H9 (cell line): ENCODE measurements at regions not wholly inside any gene's neighbourhood (a gene's known extent, or its start where the extent isn't known, plus 50 kb on each side); places are given as distances from the start of the nearest gene placed in this dataset.

Source experiments
- DNase-seq: peaks from one replicate; pipeline ENCODE4 v3.0.0-alpha.2; 2017
- H2AFZ ChIP-seq: one replicate; pipeline ENCODE4 v1.6.1; 2013; ENCODE audit warnings: mild to moderate bottlenecking, low read length, control low read depth, moderate library complexity
- H2AK5ac ChIP-seq: 2 replicates; pipeline ENCODE4 v1.6.1; 2013; ENCODE audit warnings: low read length, control low read depth, mixed read lengths; ENCODE audit not compliant: insufficient read length
- H2BK120ac ChIP-seq: one replicate; pipeline ENCODE4 v1.6.1; 2013; ENCODE audit warnings: low read depth, mild to moderate bottlenecking, low read length, control low read depth, inconsistent platforms; ENCODE audit not compliant: poor library complexity, severe bottlenecking
- H2BK12ac ChIP-seq: 2 replicates; pipeline ENCODE4 v1.6.1; 2013; ENCODE audit warnings: low read length, control low read depth, mixed read lengths, low read depth; ENCODE audit not compliant: insufficient read length
- H2BK15ac ChIP-seq: 2 replicates; pipeline ENCODE4 v1.6.1; 2013; ENCODE audit warnings: low read depth, low read length, control low read depth
- H2BK20ac ChIP-seq: one replicate; pipeline ENCODE4 v1.6.1; 2013; ENCODE audit warnings: low read depth, mild to moderate bottlenecking, low read length, control low read depth, inconsistent platforms; ENCODE audit not compliant: poor library complexity, severe bottlenecking
- H2BK5ac ChIP-seq: 2 replicates; pipeline ENCODE4 v1.6.1; 2013; ENCODE audit warnings: low read length, control low read depth, mixed read lengths; ENCODE audit not compliant: insufficient read length
- H3K14ac ChIP-seq: 2 replicates; pipeline ENCODE4 v1.6.1; 2013; ENCODE audit warnings: low read length, control low read depth; ENCODE audit not compliant: insufficient read depth
- H3K18ac ChIP-seq: 2 replicates; pipeline ENCODE4 v1.6.1; 2013; ENCODE audit warnings: low read depth, mild to moderate bottlenecking, mixed read lengths, low read length, control low read depth; ENCODE audit not compliant: insufficient read length
- H3K23ac ChIP-seq: 2 replicates; pipeline ENCODE4 v1.6.1; 2013; ENCODE audit warnings: low read length, control low read depth, mixed read lengths, low read depth; ENCODE audit not compliant: insufficient read length
- H3K23me2 ChIP-seq: 2 replicates; pipeline ENCODE4 v1.6.1; 2013; ENCODE audit warnings: low read depth, mild to moderate bottlenecking, mixed read lengths, low read length, control low read depth; ENCODE audit not compliant: insufficient read length, poor library complexity, severe bottlenecking
- H3K27ac ChIP-seq: 2 replicates; pipeline ENCODE4 v1.5.1; 2013; ENCODE audit warnings: low read length, control low read depth, mixed read lengths, low read depth; ENCODE audit not compliant: insufficient read length
- H3K27me3 ChIP-seq: 2 replicates; pipeline ENCODE4 v1.6.1; 2013; ENCODE audit warnings: low read length, control low read depth, inconsistent platforms; ENCODE audit not compliant: insufficient read depth
- H3K4ac ChIP-seq: 2 replicates; pipeline ENCODE4 v1.6.1; 2013; ENCODE audit warnings: low read depth, mild to moderate bottlenecking, control low read depth, inconsistent platforms, low read length, moderate library complexity
- H3K4me1 ChIP-seq: 2 replicates; pipeline ENCODE4 v1.6.1; 2013; ENCODE audit warnings: low read length, control low read depth, inconsistent platforms; ENCODE audit not compliant: insufficient read depth
- H3K4me2 ChIP-seq: 2 replicates; pipeline ENCODE4 v1.6.1; 2013; ENCODE audit warnings: low read length, control low read depth, mixed read lengths; ENCODE audit not compliant: insufficient read length, insufficient read depth
- H3K56ac ChIP-seq: 2 replicates; pipeline ENCODE4 v1.6.1; 2013; ENCODE audit warnings: low read depth, mild to moderate bottlenecking, mixed read lengths, low read length, control low read depth; ENCODE audit not compliant: insufficient read length
- H3K79me1 ChIP-seq: 2 replicates; pipeline ENCODE4 v1.6.1; 2013; ENCODE audit warnings: low read depth, mild to moderate bottlenecking, moderate library complexity, low read length, control low read depth, inconsistent platforms; ENCODE audit not compliant: insufficient read depth, poor library complexity, severe bottlenecking
- H3K79me2 ChIP-seq: 2 replicates; pipeline ENCODE4 v1.6.1; 2013; ENCODE audit warnings: low read length, control low read depth, inconsistent platforms; ENCODE audit not compliant: insufficient read depth
- H3K9ac ChIP-seq: 2 replicates; pipeline ENCODE4 v1.6.1; 2013; ENCODE audit warnings: low read length, control low read depth, mixed read lengths; ENCODE audit not compliant: insufficient read length; ENCODE audit errors: extremely low read depth
- H3K9me3 ChIP-seq: one replicate; pipeline ENCODE4 v1.6.1; 2013; ENCODE audit warnings: low read depth, low read length, inconsistent platforms; ENCODE audit not compliant: control insufficient read depth
- H3T11ph ChIP-seq: one replicate; pipeline ENCODE4 v1.6.1; 2013; ENCODE audit warnings: mild to moderate bottlenecking, low read length, control low read depth, inconsistent platforms
- H4K20me1 ChIP-seq: one replicate; pipeline ENCODE4 v1.6.1; 2013; ENCODE audit not compliant: control insufficient read depth, insufficient read length, insufficient read depth
- H4K5ac ChIP-seq: 2 replicates; pipeline ENCODE4 v1.6.1; 2013; ENCODE audit warnings: low read depth, mild to moderate bottlenecking, mixed read lengths, low read length, control low read depth; ENCODE audit not compliant: insufficient read length
- H4K8ac ChIP-seq: replicated peaks from 2 replicates; pipeline ENCODE4 v1.6.1; 2013; ENCODE audit warnings: low read length, control low read depth, mixed read lengths, low read depth; ENCODE audit not compliant: insufficient read length
- H4K91ac ChIP-seq: 2 replicates; pipeline ENCODE4 v1.6.1; 2013; ENCODE audit warnings: low read depth, mild to moderate bottlenecking, moderate library complexity, mixed read lengths, low read length, control low read depth; ENCODE audit not compliant: insufficient read length
- H3K27ac Mint-ChIP-seq, 3 experiments: 2 replicates in 2 of 3; 3 replicates in 1 of 3; pipeline ENCODE4 v1.8.0; 2020 to 2021; ENCODE audit warnings: mixed read lengths in 3 of 3, mild to moderate bottlenecking in 1 of 3, moderate library complexity in 1 of 3
- H3K27me3 Mint-ChIP-seq: 2 replicates; pipeline ENCODE4 v1.8.0; 2021; ENCODE audit warnings: low read depth, mild to moderate bottlenecking, moderate library complexity, mixed read lengths
- H3K36me3 Mint-ChIP-seq, 3 experiments: 2 replicates in 2 of 3; 3 replicates in 1 of 3; pipeline ENCODE4 v1.8.0; 2020 to 2021; ENCODE audit warnings: low read depth in 3 of 3, mixed read lengths in 3 of 3; ENCODE audit not compliant: insufficient read depth in 1 of 3
- H3K4me1 Mint-ChIP-seq, 2 experiments: 2 replicates each; pipeline ENCODE4 v1.8.0; 2020; ENCODE audit warnings: mixed read lengths in 2 of 2
- H3K4me3 Mint-ChIP-seq, 2 experiments: 2 replicates in 1 of 2; 3 replicates in 1 of 2; pipeline ENCODE4 v1.8.0; 2020 to 2021; ENCODE audit warnings: mild to moderate bottlenecking in 2 of 2, mixed read lengths in 2 of 2, moderate library complexity in 1 of 2
- H3K9me3 Mint-ChIP-seq, 2 experiments: 2 replicates in 1 of 2; 3 replicates in 1 of 2; pipeline ENCODE4 v1.8.0; 2020; ENCODE audit warnings: mild to moderate bottlenecking in 2 of 2, mixed read lengths in 2 of 2, moderate library complexity in 1 of 2
- WGBS: extraction: QIAGEN DNeasy Blood & Tissue Kit; methylation state at CpG from one replicate; pipeline ENCODE4 v1.1.7; 2013; ENCODE audit warnings: missing lambda C conversion rate, low lambda C conversion rate, mixed read lengths; ENCODE audit not compliant: insufficient read length; ENCODE audit errors: extremely low coverage; 5-methylcytosine and 5-hydroxymethylcytosine counted together
- TF ChIP-seq, protein P1 (sequence below): fragments of 200-600 bp; sonication (generic); conservative IDR thresholded peaks from 3 replicates; pipeline ENCODE4 v1.8.0; 2021; ENCODE audit warnings: antibody characterized with exemption, mild to moderate bottlenecking

DNA sequence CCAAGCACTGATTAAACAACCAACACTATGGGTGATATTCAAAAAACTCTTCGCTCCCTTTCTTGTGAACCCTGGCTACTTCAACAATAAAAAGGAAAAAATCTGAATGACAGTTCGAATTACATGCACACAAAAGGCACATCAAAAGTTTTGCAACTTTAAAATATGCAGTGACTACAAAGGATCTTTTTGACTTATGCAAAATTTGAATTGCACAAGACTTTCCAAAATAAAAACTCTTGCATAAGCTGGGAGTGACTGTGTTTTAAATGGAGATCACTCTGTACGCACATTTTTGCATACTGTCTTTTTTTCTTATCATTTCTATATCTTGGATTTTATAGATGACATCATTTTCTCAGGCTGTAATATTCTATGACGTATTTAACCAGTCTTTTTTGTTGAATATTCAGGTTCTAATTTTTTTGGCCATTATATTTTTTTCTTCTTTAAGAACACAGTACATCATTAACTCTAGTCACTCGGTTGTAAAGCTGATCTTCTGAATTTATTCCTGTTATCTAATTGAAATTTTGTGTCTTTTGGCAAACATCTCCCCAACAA, 667.6 kb upstream of the TBX3 start:
- Histone ChIP-seq H2BK15ac (no peak overlapping the region), H3K56ac (no peak overlapping the region), H3K79me1 (no peaks in the 10 kb centered on the region), H4K5ac (no peak overlapping the region), H3K4me2 (no peak overlapping the region), H2BK120ac (no peak overlapping the region), H3K4ac (no peak overlapping the region), H3K9ac (no peak overlapping the region), H2BK20ac (no peak overlapping the region), H4K91ac (no peak overlapping the region), H3K9me3 (no peaks in the 10 kb centered on the region), H3K79me2 (no peaks in the 10 kb centered on the region), H2BK12ac (no peak overlapping the region), H3K27me3 (no peaks in the 10 kb centered on the region), H2BK5ac (no peak overlapping the region), H3K4me1 (no peaks in the 10 kb centered on the region), H3K23ac (no peak overlapping the region), H3T11ph (no peak overlapping the region), H2AK5ac (no peak overlapping the region), H3K27ac (no peak overlapping the region), H3K18ac (no peak overlapping the region), H4K20me1 (no peaks in the 10 kb centered on the region), H3K23me2 (no peaks in the 10 kb centered on the region), H4K8ac (no peak overlapping the region), H2AFZ (no peak overlapping the region), H3K14ac (no peak overlapping the region)
- Mint-ChIP-seq H3K27ac (no peak overlapping the region), H3K9me3 (no peaks in the 10 kb centered on the region), H3K27me3 (peaks cover 6% of the 10 kb centered on the region; the same call in 1 of the 2 replicates), H3K4me1 (no peaks in the 10 kb centered on the region), H3K4me3 (no peak overlapping the region), H3K36me3 (no peaks in the 10 kb centered on the region)
- no peak for DNase-seq
- no CpG with 5 or more reads among the region's 5 CpGs for WGBS
- TF ChIP-seq, protein P1, sequence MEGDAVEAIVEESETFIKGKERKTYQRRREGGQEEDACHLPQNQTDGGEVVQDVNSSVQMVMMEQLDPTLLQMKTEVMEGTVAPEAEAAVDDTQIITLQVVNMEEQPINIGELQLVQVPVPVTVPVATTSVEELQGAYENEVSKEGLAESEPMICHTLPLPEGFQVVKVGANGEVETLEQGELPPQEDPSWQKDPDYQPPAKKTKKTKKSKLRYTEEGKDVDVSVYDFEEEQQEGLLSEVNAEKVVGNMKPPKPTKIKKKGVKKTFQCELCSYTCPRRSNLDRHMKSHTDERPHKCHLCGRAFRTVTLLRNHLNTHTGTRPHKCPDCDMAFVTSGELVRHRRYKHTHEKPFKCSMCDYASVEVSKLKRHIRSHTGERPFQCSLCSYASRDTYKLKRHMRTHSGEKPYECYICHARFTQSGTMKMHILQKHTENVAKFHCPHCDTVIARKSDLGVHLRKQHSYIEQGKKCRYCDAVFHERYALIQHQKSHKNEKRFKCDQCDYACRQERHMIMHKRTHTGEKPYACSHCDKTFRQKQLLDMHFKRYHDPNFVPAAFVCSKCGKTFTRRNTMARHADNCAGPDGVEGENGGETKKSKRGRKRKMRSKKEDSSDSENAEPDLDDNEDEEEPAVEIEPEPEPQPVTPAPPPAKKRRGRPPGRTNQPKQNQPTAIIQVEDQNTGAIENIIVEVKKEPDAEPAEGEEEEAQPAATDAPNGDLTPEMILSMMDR = no peak
